ENCODE measurements at regions not wholly inside any gene's neighbourhood (a gene's known extent, or its start where the extent isn't known, plus 50 kb on each side); places are given as distances from the start of the nearest gene placed in this dataset.
A peak's percentile ranks its signal among the peaks of the same experiment; 100 is the strongest.
"Not testable (repeated sequence)": the region's sequence is repeated elsewhere in the genome, so short reads cannot be mapped to it uniquely, and the experiment has no call there.

DNA sequence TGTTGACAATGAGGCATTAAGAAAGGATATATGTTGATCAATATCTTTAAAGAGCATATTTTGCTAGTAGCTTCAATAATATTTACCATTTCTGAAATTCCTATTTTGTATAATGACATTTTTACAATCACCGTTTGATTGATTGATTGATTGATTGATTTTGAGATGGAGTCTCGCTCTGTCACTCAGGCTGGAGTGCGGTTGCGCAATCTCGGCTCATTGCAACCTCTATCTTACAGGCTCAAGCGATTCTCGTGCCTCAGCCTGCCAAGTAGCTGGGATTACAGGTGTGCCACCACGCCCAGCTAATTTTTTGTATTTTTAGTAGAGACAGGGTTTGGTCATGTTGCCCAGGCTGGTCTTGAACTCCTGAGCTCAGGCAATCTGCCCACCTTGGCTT, 150.9 kb upstream of the TEX13D start:
- not testable (repeated sequence) for DNase-seq (ENCODE audit: low read depth in 2 of 2)

GRCh38 chrX:124190440-124190839, 142.0 kb upstream of the TEX13D start:
- DNase-seq (ENCODE audit: low read depth in 2 of 2): no peak

DNA sequence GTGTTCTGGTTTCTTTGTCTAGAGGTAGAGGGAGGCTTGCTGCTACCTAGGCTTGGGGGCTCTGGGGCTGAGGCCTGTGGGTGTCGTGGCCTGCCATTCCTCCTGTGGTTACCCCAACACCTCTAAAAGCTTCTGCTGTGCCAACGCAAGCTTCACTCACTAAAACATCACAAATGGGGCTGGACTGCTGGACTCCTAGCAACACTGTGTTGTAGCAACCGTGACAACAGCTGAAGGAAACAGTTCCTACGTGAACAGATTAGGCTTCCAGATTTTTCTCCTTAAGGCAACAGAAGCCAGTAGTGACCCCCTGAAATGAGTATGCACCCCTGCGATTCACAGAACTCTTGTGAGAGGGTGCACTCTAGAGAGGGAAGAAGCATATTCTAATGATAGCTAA, 138.3 kb upstream of the TEX13D start:
- no peak for DNase-seq (ENCODE audit: low read depth in 2 of 2)

DNA sequence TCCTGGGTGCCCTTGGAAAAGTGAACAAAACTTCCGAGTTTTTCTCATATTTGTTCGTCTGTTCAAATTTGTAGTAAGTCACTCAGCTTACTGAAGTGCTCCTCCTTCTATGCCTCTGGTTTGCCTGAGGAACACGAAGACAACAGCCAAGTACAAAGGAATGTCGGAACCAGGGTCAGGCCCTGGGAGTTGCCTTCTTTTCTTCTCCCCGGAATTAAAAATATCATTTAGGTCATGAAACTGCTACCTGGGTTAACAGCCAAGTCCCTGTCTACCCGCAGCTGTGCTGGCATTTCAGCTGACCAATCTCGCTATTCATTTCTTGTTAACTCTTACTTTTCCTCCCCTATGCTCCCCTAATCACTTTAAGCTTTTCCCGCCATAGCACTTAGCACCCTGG, 137.6 kb upstream of the TEX13D start:
- no peak for DNase-seq (ENCODE audit: low read depth in 2 of 2)

DNA sequence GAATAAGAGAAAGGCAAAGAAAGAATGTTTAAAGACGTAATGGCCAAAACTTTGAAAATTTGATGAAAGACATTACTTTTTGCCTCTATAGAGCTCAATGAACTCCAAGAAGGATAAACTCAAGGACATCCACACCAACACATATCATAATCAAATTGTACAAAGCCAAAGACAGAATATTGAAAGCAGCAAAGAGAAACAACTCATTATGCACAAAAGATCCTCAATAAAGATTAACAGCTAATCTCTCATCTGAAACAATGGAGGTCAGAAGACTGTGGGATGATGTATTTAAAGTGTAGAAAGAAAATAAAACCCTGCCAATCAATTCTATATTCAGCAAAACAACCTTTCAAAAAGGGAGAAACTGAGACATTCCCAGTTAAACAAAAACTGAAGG, 129.1 kb upstream of the TEX13D start:
- DNase-seq (ENCODE audit: low read depth in 2 of 2): no peak

GRCh38 chrX:124208660-124209059, 123.8 kb upstream of the TEX13D start:
- no peak for DNase-seq (ENCODE audit: low read depth in 2 of 2)

GRCh38 chrX:124209792-124210576, 122.5 kb upstream of the TEX13D start:
- no peak for DNase-seq (ENCODE audit: low read depth in 2 of 2)

- no peak for DNase-seq (ENCODE audit: low read depth in 2 of 2)
These were observed 121.0 kb upstream of the TEX13D start for GRCh38 chrX:124211312-124211942.

- no peak for DNase-seq (ENCODE audit: low read depth in 2 of 2)
These were observed 119.8 kb upstream of the TEX13D start for GRCh38 chrX:124212622-124213021.

- no peak for DNase-seq (ENCODE audit: low read depth in 2 of 2)
These were observed 116.7 kb upstream of the TEX13D start for GRCh38 chrX:124215786-124216185.

DNA sequence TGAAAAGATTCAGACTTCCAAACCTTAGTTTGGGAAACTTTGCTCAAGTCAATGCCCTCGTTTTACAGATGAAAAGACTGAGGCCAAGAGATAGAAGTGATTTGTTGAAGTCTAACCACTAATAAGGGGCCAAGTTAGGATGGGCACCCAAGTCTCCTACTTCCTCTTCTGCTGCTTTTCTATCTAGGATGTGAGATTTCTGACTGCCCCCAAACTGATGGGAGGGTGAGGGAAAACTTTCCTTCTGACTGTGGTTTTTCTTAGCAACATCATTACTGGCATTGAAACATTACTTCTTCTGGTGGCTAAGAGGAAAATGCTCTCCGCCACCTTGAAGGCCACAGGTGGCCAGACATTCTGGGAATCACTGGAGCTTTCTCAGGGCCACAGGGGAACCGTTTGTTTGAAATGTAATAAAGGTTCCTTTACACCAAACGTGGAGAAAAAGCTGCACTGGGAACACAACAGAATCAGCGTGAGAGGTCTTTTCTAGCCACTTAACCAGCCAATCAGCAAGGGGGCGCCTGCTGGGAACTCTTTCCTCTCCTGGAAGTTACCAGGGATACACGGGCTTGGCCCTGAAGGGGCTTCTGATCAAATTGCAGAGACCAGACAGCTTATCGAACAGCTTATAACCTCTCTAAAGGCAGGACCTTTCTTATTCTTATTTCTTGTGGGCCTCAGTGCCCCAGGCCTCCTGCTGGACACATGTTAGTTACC, 115.9 kb upstream of the TEX13D start:
- DNase-seq (ENCODE audit: low read depth in 2 of 2): no peak

GRCh38 chrX:124217304-124218251, 114.9 kb upstream of the TEX13D start:
- peak in 1 of 2 experiments; percentile 40 for DNase-seq (ENCODE audit: low read depth in 2 of 2)

DNA sequence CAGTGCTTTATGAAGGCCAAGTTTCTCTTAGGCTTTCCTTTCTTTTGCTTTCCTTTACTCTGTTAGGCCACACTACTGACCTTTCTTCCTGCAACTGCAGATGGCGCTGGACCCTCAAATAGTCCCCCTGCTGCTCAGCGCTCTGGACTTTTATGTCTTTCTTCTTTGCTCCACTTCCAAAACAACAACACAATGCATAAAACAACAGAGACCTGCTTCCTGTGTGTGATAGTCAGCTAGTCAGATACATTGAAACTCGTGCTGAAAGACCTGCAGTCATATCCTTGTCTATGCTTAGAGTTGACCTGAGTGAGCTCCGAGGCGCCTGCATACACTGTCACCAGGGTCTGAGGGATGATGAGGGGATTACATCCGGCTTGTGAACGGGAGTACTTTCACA, 108.9 kb upstream of the TEX13D start:
- DNase-seq (ENCODE audit: low read depth in 2 of 2): no peak

DNA sequence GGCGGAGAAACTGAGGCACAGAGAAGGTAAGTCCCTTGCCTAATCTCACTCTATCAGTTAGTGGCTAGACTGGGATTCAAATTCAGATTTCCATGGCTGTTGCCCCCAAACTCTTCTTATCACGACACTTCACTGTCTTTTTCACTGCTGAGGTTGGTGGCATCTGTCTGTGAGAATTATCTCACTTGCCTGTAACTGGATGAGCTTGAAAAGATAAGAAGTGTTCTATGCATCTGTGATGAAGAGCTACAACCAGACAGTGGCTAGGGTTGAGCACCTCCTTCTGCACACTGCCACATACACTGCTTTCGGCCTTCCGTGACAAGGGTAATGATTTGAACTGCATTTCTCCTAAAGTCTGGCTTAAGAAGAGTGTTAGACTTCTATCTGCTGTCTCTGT, 107.9 kb upstream of the TEX13D start:
- no peak for DNase-seq (ENCODE audit: low read depth in 2 of 2)

GRCh38 chrX:124226129-124226528, 106.3 kb upstream of the TEX13D start:
- DNase-seq (ENCODE audit: low read depth in 2 of 2): no peak

GRCh38 chrX:124228849-124229248, 103.6 kb upstream of the TEX13D start:
- no peak for DNase-seq (ENCODE audit: low read depth in 2 of 2)

DNA sequence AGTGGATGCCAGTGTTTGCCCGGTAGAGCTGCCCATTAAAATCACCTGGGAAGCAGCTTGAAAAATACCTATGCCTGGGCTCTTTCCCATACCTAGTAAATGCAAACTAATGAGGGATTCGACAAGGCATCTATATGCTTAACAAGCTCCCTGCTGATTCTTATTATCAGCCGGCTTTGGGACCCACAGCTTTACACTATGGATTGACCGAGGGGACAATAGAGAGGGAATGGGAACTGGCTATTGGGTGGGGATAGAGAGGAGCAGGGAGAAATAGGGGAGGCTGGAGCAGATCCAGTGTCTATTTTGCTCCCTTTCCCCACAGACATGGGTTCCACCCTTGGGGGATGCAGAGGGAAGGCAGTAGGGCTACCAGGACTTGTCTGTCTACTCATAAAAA, 103.1 kb upstream of the TEX13D start:
- DNase-seq (ENCODE audit: low read depth in 2 of 2): no peak

GRCh38 chrX:124230655-124231450, 101.6 kb upstream of the TEX13D start:
- no peak for DNase-seq (ENCODE audit: low read depth in 2 of 2)

DNA sequence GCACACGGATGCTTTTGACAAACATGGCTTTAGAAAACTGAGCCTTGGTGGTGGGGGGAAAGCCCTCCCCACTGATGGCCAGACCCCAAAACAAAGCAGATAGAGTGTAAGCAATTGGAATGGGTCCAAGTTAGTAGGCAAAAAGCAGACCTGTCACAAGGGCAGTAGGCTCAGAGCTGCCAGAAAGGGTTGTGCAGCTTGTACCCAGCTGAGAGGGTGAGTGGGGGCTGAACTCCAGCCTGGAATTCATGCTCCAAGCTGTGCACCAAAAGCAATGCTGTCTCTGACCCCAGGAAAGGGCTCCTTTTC, 101.1 kb upstream of the TEX13D start:
- no peak for DNase-seq (ENCODE audit: low read depth in 2 of 2)

- DNase-seq (ENCODE audit: low read depth in 2 of 2): no peak
These were observed 99.8 kb upstream of the TEX13D start for GRCh38 chrX:124232523-124233201.

GRCh38 chrX:124234348-124234747, 98.1 kb upstream of the TEX13D start:
- DNase-seq (ENCODE audit: low read depth in 2 of 2): no peak
